Upper lobe of left lung (tissue), 4 donors: ENCODE measurements at regions not wholly inside any gene's neighbourhood (a gene's known extent, or its start where the extent isn't known, plus 50 kb on each side); places are given as distances from the start of the nearest gene placed in this dataset.

Source experiments
- POLR2A ChIP-seq, 4 donors: fragments of 450-650 bp; IDR thresholded peaks; one replicate each; pipeline ENCODE4 v1.5.1; 2016 to 2017; ENCODE audit warnings: antibody characterized with exemption in 4 of 4, mild to moderate bottlenecking in 2 of 4
- POLR2AphosphoS5 ChIP-seq, 2 donors: sonication (generic); formaldehyde crosslinking; IDR thresholded peaks; one replicate each; pipeline ENCODE4 v1.5.1; 2017; ENCODE audit warnings: antibody characterized with exemption in 2 of 2
- TF ChIP-seq, protein P1 (sequence below), 6 experiments: fragments of 450-650 bp in 4 of 6; fragments of 200-600 bp in 2 of 6; sonication (generic) in 2 of 6; IDR thresholded peaks; one replicate each; pipeline ENCODE4 v1.5.1; 2016 to 2019; ENCODE audit warnings: antibody characterized with exemption in 6 of 6

DNA sequence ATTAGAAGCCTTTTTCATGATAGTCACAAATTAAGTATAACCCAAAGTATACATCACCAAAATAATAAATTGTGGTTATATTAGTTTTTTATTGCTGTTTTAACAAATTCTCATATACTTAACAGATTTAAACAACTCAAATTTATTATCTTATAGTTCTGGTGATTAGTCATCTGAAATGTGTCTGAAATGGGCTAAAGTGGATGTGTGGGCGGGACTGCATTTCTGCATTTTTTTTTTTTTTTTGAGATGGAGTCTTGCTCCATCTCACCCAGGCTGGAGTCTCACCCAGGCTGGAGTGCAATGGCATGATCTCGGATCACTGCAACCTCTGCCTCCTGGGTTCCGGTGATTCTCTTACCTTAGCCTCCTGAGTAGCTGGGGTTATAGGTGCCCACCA is 891.5 kb upstream of the CELF2 start:
- TF ChIP-seq, protein P1, sequence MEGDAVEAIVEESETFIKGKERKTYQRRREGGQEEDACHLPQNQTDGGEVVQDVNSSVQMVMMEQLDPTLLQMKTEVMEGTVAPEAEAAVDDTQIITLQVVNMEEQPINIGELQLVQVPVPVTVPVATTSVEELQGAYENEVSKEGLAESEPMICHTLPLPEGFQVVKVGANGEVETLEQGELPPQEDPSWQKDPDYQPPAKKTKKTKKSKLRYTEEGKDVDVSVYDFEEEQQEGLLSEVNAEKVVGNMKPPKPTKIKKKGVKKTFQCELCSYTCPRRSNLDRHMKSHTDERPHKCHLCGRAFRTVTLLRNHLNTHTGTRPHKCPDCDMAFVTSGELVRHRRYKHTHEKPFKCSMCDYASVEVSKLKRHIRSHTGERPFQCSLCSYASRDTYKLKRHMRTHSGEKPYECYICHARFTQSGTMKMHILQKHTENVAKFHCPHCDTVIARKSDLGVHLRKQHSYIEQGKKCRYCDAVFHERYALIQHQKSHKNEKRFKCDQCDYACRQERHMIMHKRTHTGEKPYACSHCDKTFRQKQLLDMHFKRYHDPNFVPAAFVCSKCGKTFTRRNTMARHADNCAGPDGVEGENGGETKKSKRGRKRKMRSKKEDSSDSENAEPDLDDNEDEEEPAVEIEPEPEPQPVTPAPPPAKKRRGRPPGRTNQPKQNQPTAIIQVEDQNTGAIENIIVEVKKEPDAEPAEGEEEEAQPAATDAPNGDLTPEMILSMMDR (IDR thresholded peaks at IDR 0.05): no peak
- no peak for TF ChIP-seq POLR2AphosphoS5 (IDR thresholded peaks at IDR 0.05)
- no peak for TF ChIP-seq POLR2A (IDR thresholded peaks at IDR 0.05)
